ENCODE measurements at regions not wholly inside any gene's neighbourhood (a gene's known extent, or its start where the extent isn't known, plus 50 kb on each side); places are given as distances from the start of the nearest gene placed in this dataset.
"Not testable (repeated sequence)": the region's sequence is repeated elsewhere in the genome, so short reads cannot be mapped to it uniquely, and the experiment has no call there.

DNA sequence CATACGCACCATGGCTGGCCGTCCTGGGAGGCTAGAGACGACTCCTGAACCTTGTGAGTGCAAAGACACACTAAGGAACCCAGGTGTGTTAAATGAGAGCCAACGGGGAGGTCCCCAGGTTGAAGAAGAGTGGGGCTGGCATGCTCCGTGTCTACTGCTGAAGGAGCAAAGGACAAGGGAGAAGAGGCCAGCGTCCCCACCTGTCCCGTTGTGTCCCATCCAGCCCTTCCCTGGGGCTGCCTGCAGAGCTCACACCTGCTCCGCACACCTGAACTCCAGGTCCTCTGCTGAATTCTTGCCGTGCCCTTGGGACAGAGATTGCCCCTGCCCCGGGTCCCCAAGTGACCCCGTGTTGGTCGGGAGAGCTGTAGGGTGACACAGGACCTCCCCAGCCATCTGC is 69.6 kb downstream of the PNMA6F start:
- H3K9ac ChIP-seq (ENCODE audit: insufficient read depth in 1 of 2, low read depth in 2 of 2, low read length in 2 of 2); H3K36me3 ChIP-seq (ENCODE audit: control insufficient read depth, insufficient read depth, low read length); POLR2A ChIA-PET; H3K4me2 ChIP-seq (ENCODE audit: insufficient read depth, low read length); ATAC-seq; H3K9me1 ChIP-seq (ENCODE audit: control insufficient read depth, insufficient read depth, low read length); H3K4me3 ChIP-seq; H4K20me1 ChIP-seq (replicated peaks; ENCODE audit: control insufficient read depth, insufficient read depth, low read length); DNase-seq (ENCODE audit: extremely low read depth in 1 of 4, low spot score in 3 of 4); CTCF ChIA-PET (ENCODE audit: low intra/inter-chr PET ratio); H3K27ac ChIP-seq (ENCODE audit: extremely low read depth, low read depth, low read length); H3K9me3 ChIP-seq (replicated peaks; ENCODE audit: control insufficient read depth, insufficient read depth, low read depth, low read length); H3K79me2 ChIP-seq (ENCODE audit: control insufficient read depth, insufficient read depth, low read length); BruUV-seq (replicated peaks); H3K4me1 ChIP-seq (replicated peaks in 1 of 2; ENCODE audit: control insufficient read depth in 2 of 2, insufficient read depth in 2 of 2, low read length in 2 of 2); FAIRE-seq; intact Hi-C loops (cut with micrococcal nuclease); H2AFZ ChIP-seq (ENCODE audit: low read depth, low read length); H3K27me3 ChIP-seq (ENCODE audit: control insufficient read depth in 2 of 2, insufficient read depth in 2 of 2, low read length in 2 of 2): not testable (repeated sequence)
- WGBS (ENCODE audit: insufficient coverage, low coverage, missing lambda C conversion rate): 36% methylated on average over 3 of the region's 12 CpGs
- in situ Hi-C loops (cut with MboI): loop anchor here (10.0 to 25.0 kb wide), 2 partner anchors 97 to 290 kb away; no protein-coding TSS in a partner anchor

DNA sequence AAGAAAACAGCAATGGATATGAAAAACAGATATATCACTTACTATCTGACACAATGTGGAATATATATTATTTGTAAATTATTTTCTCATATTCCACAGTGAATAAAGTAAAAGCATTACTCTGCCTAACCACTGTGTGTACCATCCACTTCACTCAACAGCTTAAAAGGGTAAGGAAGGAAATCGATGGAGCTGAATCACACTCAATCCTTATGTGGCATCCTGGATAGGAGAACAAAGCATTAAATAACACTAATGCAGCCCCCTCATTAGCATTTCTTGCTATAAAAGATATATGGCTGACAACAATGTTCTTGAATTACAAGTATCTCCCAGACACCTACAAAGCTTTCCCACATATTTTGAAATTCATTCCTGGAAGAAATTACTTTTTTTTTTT is 70.8 kb downstream of the PNMA6F start:
- not testable (repeated sequence) for FAIRE-seq; DNase-seq (ENCODE audit: extremely low read depth in 1 of 4, low spot score in 3 of 4)

More for the DNA sequence above, 70.8 kb downstream of the PNMA6F start:
- H3K27ac ChIP-seq (ENCODE audit: extremely low read depth, low read depth, low read length); H3K27me3 ChIP-seq (ENCODE audit: control insufficient read depth in 2 of 2, insufficient read depth in 2 of 2, low read length in 2 of 2); H3K4me1 ChIP-seq (replicated peaks in 1 of 2; ENCODE audit: control insufficient read depth in 2 of 2, insufficient read depth in 2 of 2, low read length in 2 of 2); H3K79me2 ChIP-seq (ENCODE audit: control insufficient read depth, insufficient read depth, low read length); POLR2A ChIA-PET; H4K20me1 ChIP-seq (replicated peaks; ENCODE audit: control insufficient read depth, insufficient read depth, low read length); H3K9me3 ChIP-seq (replicated peaks; ENCODE audit: control insufficient read depth, insufficient read depth, low read depth, low read length); H3K36me3 ChIP-seq (ENCODE audit: control insufficient read depth, insufficient read depth, low read length); BruUV-seq (replicated peaks); H3K9me1 ChIP-seq (ENCODE audit: control insufficient read depth, insufficient read depth, low read length); H3K4me2 ChIP-seq (ENCODE audit: insufficient read depth, low read length); intact Hi-C loops (cut with micrococcal nuclease); H3K9ac ChIP-seq (ENCODE audit: insufficient read depth in 1 of 2, low read depth in 2 of 2, low read length in 2 of 2); H2AFZ ChIP-seq (ENCODE audit: low read depth, low read length); CTCF ChIA-PET (ENCODE audit: low intra/inter-chr PET ratio); H3K4me3 ChIP-seq; ATAC-seq: not testable (repeated sequence)
- no CpG with 5 or more reads among the region's 1 CpG for WGBS (ENCODE audit: insufficient coverage, low coverage, missing lambda C conversion rate)
- in situ Hi-C loops (cut with MboI): loop anchor here (10.0 to 25.0 kb wide), 2 partner anchors 96 to 288 kb away; no protein-coding TSS in a partner anchor

All from K562 (cell line).